GM23338 (cell line): ENCODE measurements at regions not wholly inside any gene's neighbourhood (a gene's known extent, or its start where the extent isn't known, plus 50 kb on each side); places are given as distances from the start of the nearest gene placed in this dataset.

Source experiments
- ATAC-seq: fragments of 200-7000 bp; cut with Tn5 transposase; 3 replicates; pipeline ENCODE4 v1.9.1; 2020
- DNase-seq: peaks from one replicate; pipeline ENCODE4 v3.0.0-alpha.2; 2015; ENCODE audit warnings: low spot score
- H2AFZ ChIP-seq: fragments of 200-600 bp; sonication (generic); 2 replicates; pipeline ENCODE4 v1.8.0; 2016; ENCODE audit warnings: antibody characterized with exemption, mild to moderate bottlenecking, moderate library complexity
- H3F3A ChIP-seq: fragments of 200-600 bp; sonication (generic); replicated peaks from 2 replicates; pipeline ENCODE4 v1.8.0; 2017; ENCODE audit warnings: antibody characterized with exemption, mixed run types, low read depth
- H3K27ac ChIP-seq: fragments of 200-600 bp; sonication (generic); 2 replicates; pipeline ENCODE4 v1.6.1; 2016; ENCODE audit warnings: low read depth
- H3K27me3 ChIP-seq: fragments of 200-600 bp; sonication (generic); 2 replicates; pipeline ENCODE4 v1.8.0; 2016; ENCODE audit warnings: mild to moderate bottlenecking, mixed run types, moderate library complexity; ENCODE audit not compliant: insufficient read depth
- H3K36me3 ChIP-seq: fragments of 200-600 bp; sonication (generic); 2 replicates; pipeline ENCODE4 v1.8.0; 2016; ENCODE audit warnings: mild to moderate bottlenecking; ENCODE audit not compliant: insufficient read depth
- H3K4me1 ChIP-seq: fragments of 200-600 bp; sonication (generic); 2 replicates; pipeline ENCODE4 v1.8.0; 2016; ENCODE audit warnings: mild to moderate bottlenecking, moderate library complexity; ENCODE audit not compliant: insufficient read depth
- H3K4me2 ChIP-seq: fragments of 200-600 bp; sonication (generic); 2 replicates; pipeline ENCODE4 v1.7.1; 2017; ENCODE audit warnings: mixed run types
- H3K4me3 ChIP-seq: fragments of 200-600 bp; sonication (generic); 2 replicates; pipeline ENCODE4 v1.6.1; 2016; ENCODE audit warnings: mixed run types
- H3K79me2 ChIP-seq: fragments of 200-600 bp; sonication (generic); replicated peaks from 2 replicates; pipeline ENCODE4 v1.8.0; 2017; ENCODE audit warnings: mild to moderate bottlenecking; ENCODE audit not compliant: insufficient read depth
- H3K9me2 ChIP-seq: fragments of 200-600 bp; sonication (generic); 2 replicates; pipeline ENCODE4 v1.8.0; 2017; ENCODE audit not compliant: insufficient read depth
- H4K20me1 ChIP-seq: fragments of 200-600 bp; sonication (generic); replicated peaks from 2 replicates; pipeline ENCODE4 v1.8.0; 2017; ENCODE audit warnings: mild to moderate bottlenecking; ENCODE audit not compliant: insufficient read depth
- H3K27ac Mint-ChIP-seq: 2 replicates; pipeline ENCODE4 v1.8.0; 2020; ENCODE audit warnings: inconsistent platforms, mild to moderate bottlenecking, moderate library complexity, mixed read lengths
- H3K27me3 Mint-ChIP-seq: 3 replicates; pipeline ENCODE4 v1.8.0; 2022; ENCODE audit warnings: low read depth, mild to moderate bottlenecking, moderate library complexity, mixed read lengths, inconsistent platforms; ENCODE audit not compliant: insufficient read depth, poor library complexity
- H3K36me3 Mint-ChIP-seq: 3 replicates; pipeline ENCODE4 v1.8.0; 2021; ENCODE audit warnings: low read depth, mild to moderate bottlenecking, inconsistent platforms, moderate library complexity, mixed read lengths
- H3K4me1 Mint-ChIP-seq: 3 replicates; pipeline ENCODE4 v1.8.0; 2020; ENCODE audit warnings: mild to moderate bottlenecking, inconsistent platforms, mixed read lengths
- H3K4me3 Mint-ChIP-seq: 3 replicates; pipeline ENCODE4 v1.8.0; 2021; ENCODE audit warnings: moderate library complexity, mild to moderate bottlenecking, inconsistent platforms, mixed read lengths
- H3K9me3 Mint-ChIP-seq: 3 replicates; pipeline ENCODE4 v1.8.0; 2020; ENCODE audit warnings: moderate library complexity, mild to moderate bottlenecking, inconsistent platforms, mixed read lengths
- NANOG ChIP-seq: IDR thresholded peaks from 2 replicates; pipeline ENCODE4 v1.6.1; 2016; ENCODE audit warnings: antibody characterized with exemption, borderline replicate concordance
- POLR2AphosphoS5 ChIP-seq: IDR thresholded peaks from 2 replicates; pipeline ENCODE4 v1.6.1; 2016; ENCODE audit warnings: antibody characterized with exemption, low read depth
- STAT1 ChIP-seq: IDR thresholded peaks from one replicate; pipeline ENCODE4 v1.6.1; 2016; ENCODE audit warnings: antibody characterized with exemption; ENCODE audit not compliant: unreplicated experiment
- ZNF114 ChIP-seq: fragments of 250-450 bp; sonication (Bioruptor Pico); IDR thresholded peaks from 2 replicates; pipeline ENCODE4 v1.5.0; 2020; ENCODE audit warnings: mild to moderate bottlenecking, moderate library complexity
- ZNF331 ChIP-seq: fragments of 250-450 bp; sonication (Bioruptor Pico); IDR thresholded peaks from 2 replicates; pipeline ENCODE4 v1.5.0; 2020; ENCODE audit warnings: low read depth, mild to moderate bottlenecking, moderate library complexity
- TF ChIP-seq, protein P1 (sequence below), 2 experiments: fragments of 200-600 bp in 1 of 2; sonication (generic) in 1 of 2; conservative IDR thresholded peaks; 2 replicates each; pipeline versions ENCODE4 v1.5.1 to v1.6.1; 2016 to 2017; ENCODE audit warnings: antibody characterized with exemption in 2 of 2, low read depth in 2 of 2, mild to moderate bottlenecking in 2 of 2, moderate library complexity in 1 of 2
- TF ChIP-seq, protein P2 (sequence below): IDR thresholded peaks from 2 replicates; pipeline ENCODE4 v1.6.1; 2016; ENCODE audit warnings: antibody characterized with exemption
- TF ChIP-seq, protein P3 (sequence below): IDR thresholded peaks from one replicate; pipeline ENCODE4 v1.6.1; 2018; ENCODE audit warnings: antibody characterized with exemption; ENCODE audit not compliant: unreplicated experiment

DNA sequence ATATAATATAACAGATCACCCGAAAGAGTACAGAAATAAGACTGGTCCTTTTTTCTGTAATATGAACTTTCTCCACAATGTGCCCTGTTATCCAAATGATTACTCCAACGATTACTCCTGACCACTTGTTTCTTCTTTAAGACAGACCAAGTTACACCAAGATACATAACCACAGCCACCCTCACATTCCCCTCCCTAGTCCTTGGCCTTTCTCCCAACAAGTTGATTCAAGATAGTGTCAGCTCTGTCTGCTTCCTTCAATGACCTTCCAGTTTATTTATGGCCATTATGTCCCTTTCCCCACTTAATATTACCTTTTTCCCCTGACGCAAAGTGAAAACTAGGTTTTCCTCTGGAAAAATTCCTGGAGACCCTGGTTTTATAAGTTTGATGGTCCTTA lies 397.2 kb downstream of the FAM47B start:
- TF ChIP-seq ZNF331 (CRISPR knock-in tag) = no peak
- no peak for TF ChIP-seq STAT1
- TF ChIP-seq, protein P1, sequence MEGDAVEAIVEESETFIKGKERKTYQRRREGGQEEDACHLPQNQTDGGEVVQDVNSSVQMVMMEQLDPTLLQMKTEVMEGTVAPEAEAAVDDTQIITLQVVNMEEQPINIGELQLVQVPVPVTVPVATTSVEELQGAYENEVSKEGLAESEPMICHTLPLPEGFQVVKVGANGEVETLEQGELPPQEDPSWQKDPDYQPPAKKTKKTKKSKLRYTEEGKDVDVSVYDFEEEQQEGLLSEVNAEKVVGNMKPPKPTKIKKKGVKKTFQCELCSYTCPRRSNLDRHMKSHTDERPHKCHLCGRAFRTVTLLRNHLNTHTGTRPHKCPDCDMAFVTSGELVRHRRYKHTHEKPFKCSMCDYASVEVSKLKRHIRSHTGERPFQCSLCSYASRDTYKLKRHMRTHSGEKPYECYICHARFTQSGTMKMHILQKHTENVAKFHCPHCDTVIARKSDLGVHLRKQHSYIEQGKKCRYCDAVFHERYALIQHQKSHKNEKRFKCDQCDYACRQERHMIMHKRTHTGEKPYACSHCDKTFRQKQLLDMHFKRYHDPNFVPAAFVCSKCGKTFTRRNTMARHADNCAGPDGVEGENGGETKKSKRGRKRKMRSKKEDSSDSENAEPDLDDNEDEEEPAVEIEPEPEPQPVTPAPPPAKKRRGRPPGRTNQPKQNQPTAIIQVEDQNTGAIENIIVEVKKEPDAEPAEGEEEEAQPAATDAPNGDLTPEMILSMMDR (conservative IDR thresholded peaks at IDR 0.05; ENCODE audit: low read depth in 2 of 2) = no peak
- TF ChIP-seq, protein P2, sequence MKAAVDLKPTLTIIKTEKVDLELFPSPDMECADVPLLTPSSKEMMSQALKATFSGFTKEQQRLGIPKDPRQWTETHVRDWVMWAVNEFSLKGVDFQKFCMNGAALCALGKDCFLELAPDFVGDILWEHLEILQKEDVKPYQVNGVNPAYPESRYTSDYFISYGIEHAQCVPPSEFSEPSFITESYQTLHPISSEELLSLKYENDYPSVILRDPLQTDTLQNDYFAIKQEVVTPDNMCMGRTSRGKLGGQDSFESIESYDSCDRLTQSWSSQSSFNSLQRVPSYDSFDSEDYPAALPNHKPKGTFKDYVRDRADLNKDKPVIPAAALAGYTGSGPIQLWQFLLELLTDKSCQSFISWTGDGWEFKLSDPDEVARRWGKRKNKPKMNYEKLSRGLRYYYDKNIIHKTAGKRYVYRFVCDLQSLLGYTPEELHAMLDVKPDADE = no peak
- no peak for TF ChIP-seq ZNF114 (CRISPR knock-in tag)
- TF ChIP-seq, protein P3, sequence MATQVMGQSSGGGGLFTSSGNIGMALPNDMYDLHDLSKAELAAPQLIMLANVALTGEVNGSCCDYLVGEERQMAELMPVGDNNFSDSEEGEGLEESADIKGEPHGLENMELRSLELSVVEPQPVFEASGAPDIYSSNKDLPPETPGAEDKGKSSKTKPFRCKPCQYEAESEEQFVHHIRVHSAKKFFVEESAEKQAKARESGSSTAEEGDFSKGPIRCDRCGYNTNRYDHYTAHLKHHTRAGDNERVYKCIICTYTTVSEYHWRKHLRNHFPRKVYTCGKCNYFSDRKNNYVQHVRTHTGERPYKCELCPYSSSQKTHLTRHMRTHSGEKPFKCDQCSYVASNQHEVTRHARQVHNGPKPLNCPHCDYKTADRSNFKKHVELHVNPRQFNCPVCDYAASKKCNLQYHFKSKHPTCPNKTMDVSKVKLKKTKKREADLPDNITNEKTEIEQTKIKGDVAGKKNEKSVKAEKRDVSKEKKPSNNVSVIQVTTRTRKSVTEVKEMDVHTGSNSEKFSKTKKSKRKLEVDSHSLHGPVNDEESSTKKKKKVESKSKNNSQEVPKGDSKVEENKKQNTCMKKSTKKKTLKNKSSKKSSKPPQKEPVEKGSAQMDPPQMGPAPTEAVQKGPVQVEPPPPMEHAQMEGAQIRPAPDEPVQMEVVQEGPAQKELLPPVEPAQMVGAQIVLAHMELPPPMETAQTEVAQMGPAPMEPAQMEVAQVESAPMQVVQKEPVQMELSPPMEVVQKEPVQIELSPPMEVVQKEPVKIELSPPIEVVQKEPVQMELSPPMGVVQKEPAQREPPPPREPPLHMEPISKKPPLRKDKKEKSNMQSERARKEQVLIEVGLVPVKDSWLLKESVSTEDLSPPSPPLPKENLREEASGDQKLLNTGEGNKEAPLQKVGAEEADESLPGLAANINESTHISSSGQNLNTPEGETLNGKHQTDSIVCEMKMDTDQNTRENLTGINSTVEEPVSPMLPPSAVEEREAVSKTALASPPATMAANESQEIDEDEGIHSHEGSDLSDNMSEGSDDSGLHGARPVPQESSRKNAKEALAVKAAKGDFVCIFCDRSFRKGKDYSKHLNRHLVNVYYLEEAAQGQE = no peak
- DNase-seq (no peak), ATAC-seq (no peak)
- Histone ChIP-seq H3K27me3 (no peaks in the 10 kb centered on the region), H3K9me2 (no peaks in the 10 kb centered on the region), H3K79me2 (no peaks in the 10 kb centered on the region), H3K4me3 (no peak overlapping the region), H3F3A (no peaks in the 10 kb centered on the region), H3K36me3 (no peaks in the 10 kb centered on the region), H2AFZ (no peak overlapping the region), H3K4me2 (no peak overlapping the region), H3K4me1 (no peaks in the 10 kb centered on the region), H4K20me1 (no peaks in the 10 kb centered on the region), H3K27ac (no peak overlapping the region)
- H3K4me1 Mint-ChIP-seq = no peaks in the 10 kb centered on the region
- no peaks in the 10 kb centered on the region for H3K9me3 Mint-ChIP-seq
- no peak overlapping the region for H3K27ac Mint-ChIP-seq
- H3K36me3 Mint-ChIP-seq = no peaks in the 10 kb centered on the region
- H3K27me3 Mint-ChIP-seq = peaks cover 2% of the 10 kb centered on the region
- no peak overlapping the region for H3K4me3 Mint-ChIP-seq

DNA sequence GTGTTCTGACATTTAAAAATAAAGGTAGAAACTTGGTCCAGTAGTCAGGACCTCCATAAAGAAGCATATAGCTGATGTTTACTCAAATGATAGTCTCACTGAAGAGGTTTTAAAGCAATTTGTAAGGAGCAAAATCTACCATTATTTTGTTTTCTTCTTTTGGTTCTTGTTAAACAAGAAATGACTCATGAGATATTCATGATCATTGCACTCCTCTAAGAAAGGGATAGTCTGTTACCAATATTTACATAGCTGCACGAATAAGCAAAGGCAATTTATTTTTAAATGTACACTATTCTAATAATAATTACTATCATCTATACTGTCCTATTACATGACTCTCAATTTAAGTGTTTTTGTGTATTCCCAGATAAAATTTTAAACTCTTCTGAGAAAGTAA lies 397.9 kb downstream of the FAM47B start:
- Histone ChIP-seq H3F3A (no peaks in the 10 kb centered on the region), H3K36me3 (no peaks in the 10 kb centered on the region), H3K79me2 (no peaks in the 10 kb centered on the region), H3K4me2 (no peak overlapping the region), H3K4me3 (no peak overlapping the region), H4K20me1 (no peaks in the 10 kb centered on the region), H3K9me2 (no peaks in the 10 kb centered on the region), H3K4me1 (no peaks in the 10 kb centered on the region), H3K27me3 (no peaks in the 10 kb centered on the region), H3K27ac (no peak overlapping the region), H2AFZ (no peak overlapping the region)
- Mint-ChIP-seq H3K9me3 (no peaks in the 10 kb centered on the region), H3K36me3 (no peaks in the 10 kb centered on the region), H3K27me3 (peaks cover 2% of the 10 kb centered on the region), H3K4me1 (no peaks in the 10 kb centered on the region), H3K4me3 (no peak overlapping the region), H3K27ac (no peak overlapping the region)
- TF ChIP-seq POLR2AphosphoS5 = no peak
- no peak for TF ChIP-seq STAT1
- no peak for TF ChIP-seq NANOG
- TF ChIP-seq ZNF331 (CRISPR knock-in tag) = no peak
- TF ChIP-seq, protein P2 = no peak
- no peak for DNase-seq
- no peak for ATAC-seq
